OCI-LY7 (cell line): ENCODE measurements at regions not wholly inside any gene's neighbourhood (a gene's known extent, or its start where the extent isn't known, plus 50 kb on each side); places are given as distances from the start of the nearest gene placed in this dataset.

Source experiments
- CTCF ChIP-seq: fragments of 200-600 bp; sonication (generic); conservative IDR thresholded peaks from 2 replicates; pipeline ENCODE4 v1.5.1; 2014; ENCODE audit warnings: mild to moderate bottlenecking, antibody characterized with exemption, low read length, moderate library complexity, mixed read lengths
- EZH2phosphoT487 ChIP-seq: fragments of 200-600 bp; sonication (generic); IDR thresholded peaks from 2 replicates; pipeline ENCODE4 v1.6.1; 2018; ENCODE audit warnings: low read depth, borderline replicate concordance, mild to moderate bottlenecking, mixed run types, antibody characterized with exemption, low read length, moderate library complexity, mixed read lengths

GRCh38 chr15:81536356-81536755 is 162.3 kb upstream of the TMC3 start:
- TF ChIP-seq CTCF = no peak
- no peak for TF ChIP-seq EZH2phosphoT487
